HG03135 (cell line): ENCODE measurements at regions not wholly inside any gene's neighbourhood (a gene's known extent, or its start where the extent isn't known, plus 50 kb on each side); places are given as distances from the start of the nearest gene placed in this dataset.
"Not testable (repeated sequence)": the region's sequence is repeated elsewhere in the genome, so short reads cannot be mapped to it uniquely, and the experiment has no call there.

Experiments used
- ATAC-seq: cut with Tn5 transposase; IDR thresholded peaks from one replicate; pipeline ENCODE4 v1.9.1; 2021; ENCODE audit warnings: mild to moderate bottlenecking, moderate library complexity; ENCODE audit not compliant: unreplicated experiment

DNA sequence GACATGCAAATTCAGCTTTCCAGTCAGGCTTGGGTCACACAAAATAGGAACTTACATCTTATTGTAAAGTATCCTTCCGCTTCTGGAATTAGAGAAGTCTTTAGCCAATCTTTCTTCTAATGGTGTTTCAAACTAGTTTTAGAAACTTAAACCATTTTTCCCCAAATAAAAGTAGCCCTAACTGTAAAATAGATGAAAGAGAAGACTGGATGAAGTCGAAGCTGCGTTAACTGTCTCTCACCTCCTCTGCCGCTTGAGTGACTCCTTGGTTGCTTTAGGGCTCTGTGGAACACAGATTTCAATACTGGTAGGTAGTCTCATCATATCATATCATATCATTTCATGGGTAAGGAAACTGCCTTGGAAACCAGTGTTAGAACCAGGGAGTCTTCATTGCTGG is 498.4 kb downstream of the XIRP2 start:
- ATAC-seq = no peak

- no peak for ATAC-seq
Measured at GRCh38 chr2:167383610-167384194, 495.4 kb downstream of the XIRP2 start.

DNA sequence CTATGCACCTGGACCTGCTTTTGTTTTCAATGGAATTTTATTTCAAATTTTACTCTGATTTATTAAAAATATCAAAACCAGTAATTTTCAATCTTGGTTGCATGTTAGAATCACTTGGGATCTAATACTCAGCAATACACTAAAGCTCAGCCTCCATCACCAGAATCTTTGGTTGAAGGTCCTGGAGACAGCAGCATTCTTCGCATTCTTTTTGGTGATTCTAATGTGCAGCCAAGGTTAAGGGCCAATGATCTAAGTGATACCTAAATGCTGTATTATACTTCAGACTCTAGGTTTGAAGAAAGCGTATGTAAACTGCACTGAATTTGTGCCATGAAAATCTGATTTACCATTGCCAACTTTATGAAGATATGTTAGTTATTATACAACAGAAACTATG is 493.1 kb downstream of the XIRP2 start:
- no peak for ATAC-seq

- ATAC-seq = no peak
Measured at GRCh38 chr2:167380555-167380954, 492.3 kb downstream of the XIRP2 start.

GRCh38 chr2:167380094-167380493 is 491.8 kb downstream of the XIRP2 start:
- no peak for ATAC-seq

DNA sequence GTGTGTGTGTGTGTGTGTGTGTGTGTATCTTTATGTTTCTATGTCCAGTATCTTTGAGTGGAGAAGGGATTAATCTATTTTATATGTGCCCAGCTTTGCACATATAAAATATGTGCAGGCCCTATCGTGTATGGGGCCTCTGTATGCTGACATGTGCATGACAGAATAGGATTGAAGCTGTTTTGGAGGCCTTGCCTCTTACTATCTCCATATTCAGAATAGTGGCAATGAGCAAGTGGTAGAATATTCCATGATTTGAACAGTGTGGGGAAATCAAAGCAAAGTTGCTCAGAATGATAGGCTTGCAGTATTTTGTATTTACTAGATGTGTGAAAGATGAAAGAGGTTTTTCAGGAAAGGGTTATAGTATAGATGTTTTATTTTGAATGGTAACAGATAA is 480.8 kb downstream of the XIRP2 start:
- ATAC-seq = no peak

DNA sequence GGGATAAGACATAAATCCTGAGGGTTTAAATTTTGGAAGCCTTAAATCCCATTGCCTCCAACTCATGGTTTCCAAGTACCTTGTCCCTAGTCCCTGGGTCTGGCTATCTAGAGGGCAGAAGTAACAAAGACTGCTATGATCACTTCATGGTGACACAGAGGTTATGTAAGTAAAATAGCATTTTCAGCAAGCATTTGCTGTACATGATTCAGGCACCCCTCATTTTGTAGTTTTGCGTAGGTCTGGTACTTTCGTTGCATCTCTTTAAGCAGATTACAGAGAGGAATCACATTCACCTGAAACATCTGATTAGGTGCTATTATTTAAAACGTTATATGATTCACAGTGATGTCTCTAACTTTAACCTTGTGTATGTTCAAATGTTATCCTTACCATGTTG is 480.1 kb downstream of the XIRP2 start:
- no peak for ATAC-seq

- ATAC-seq = no peak
Measured at GRCh38 chr2:167365216-167365615, 476.9 kb downstream of the XIRP2 start.

DNA sequence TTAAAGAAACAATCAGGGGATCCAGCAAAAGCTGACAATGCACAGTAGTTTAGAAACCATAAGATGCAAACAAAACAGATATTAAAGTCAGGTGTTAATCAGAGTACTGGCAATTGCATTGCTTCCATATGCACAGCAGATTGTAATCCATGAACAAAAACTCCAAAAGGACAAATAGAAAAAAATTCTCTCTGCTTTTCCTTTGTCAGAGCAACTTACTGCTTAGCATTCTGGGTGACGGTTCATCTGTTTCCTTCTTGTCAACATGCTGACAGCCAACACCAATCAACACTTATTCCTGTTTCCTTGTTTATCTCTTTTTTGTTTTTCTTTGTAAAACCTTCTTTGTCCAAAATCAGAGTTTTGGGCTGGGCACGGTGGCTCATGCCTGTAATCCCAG is 473.1 kb downstream of the XIRP2 start:
- ATAC-seq = no peak

DNA sequence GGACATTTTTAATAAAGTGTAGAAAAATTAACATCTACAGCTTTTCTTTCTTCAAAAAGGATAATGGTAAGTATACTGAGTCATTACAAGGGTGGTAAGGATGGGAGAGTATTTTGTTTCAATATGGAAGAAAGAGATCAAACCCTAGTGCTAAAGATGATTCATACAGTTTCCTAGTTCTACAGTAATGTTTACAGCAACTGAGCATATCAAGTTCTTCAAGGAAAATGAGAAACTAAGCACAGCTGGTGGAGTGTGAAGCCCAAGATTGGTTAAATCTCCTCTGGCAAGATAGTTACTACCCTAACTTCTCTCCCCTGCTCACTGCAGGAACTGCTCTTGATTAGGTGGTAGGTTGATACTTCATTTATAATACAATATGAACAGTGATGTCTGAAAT is 467.5 kb downstream of the XIRP2 start:
- ATAC-seq = no peak

DNA sequence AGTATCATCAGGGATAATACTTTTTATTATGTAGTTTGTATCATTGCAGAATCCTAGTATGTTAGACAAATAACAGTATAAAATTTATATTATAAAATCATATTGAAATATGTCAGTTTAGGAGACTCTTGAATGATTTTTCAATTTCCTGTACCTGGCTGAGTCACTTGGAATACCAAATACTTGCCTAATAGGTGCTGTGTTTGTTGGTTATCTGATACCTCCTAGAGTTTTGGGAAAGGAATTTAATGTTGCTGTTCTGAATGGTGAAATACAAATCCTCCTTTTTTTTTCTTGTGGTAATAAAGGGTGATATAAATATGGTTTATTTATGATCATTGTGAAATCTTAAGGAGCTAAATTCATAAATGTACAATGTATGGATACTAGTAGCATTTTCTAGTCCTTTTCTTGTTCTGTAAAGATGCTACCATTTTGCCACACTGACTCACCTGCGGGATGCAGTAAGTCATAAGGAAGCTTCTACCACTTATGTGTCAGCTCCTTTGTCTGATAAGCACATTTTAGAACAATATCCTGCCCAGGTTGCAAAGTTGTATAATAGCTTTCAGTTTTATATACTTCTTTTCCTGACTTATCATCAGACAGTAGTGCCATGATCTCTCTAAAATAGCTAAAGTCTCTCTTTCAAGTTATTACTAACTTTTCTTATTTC is 465.5 kb downstream of the XIRP2 start:
- ATAC-seq = no peak

- no peak for ATAC-seq
Measured at GRCh38 chr2:167345559-167345958, 457.3 kb downstream of the XIRP2 start.

- ATAC-seq = no peak
Measured at GRCh38 chr2:167342769-167343168, 454.5 kb downstream of the XIRP2 start.

- ATAC-seq = no peak
Measured at GRCh38 chr2:167340322-167340721, 452.0 kb downstream of the XIRP2 start.

DNA sequence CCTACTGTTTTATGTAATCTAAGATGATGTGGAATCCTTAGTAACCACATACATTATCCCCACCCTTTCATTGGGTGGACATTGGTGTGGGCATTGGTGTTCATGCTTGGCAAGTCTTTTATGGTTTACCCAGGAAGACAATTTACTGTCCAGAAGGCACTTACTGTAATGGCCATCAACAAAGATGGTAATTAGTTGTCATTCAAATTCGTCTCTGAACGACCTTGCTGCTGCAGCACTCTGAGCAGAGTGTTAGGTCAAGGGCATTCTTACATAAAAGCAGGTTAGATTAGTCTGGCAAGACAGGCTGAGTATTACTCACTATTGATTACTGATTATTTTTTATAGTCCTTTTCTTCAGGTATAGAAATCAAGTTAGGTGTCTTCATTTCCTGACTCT is 447.9 kb downstream of the XIRP2 start:
- no peak for ATAC-seq

DNA sequence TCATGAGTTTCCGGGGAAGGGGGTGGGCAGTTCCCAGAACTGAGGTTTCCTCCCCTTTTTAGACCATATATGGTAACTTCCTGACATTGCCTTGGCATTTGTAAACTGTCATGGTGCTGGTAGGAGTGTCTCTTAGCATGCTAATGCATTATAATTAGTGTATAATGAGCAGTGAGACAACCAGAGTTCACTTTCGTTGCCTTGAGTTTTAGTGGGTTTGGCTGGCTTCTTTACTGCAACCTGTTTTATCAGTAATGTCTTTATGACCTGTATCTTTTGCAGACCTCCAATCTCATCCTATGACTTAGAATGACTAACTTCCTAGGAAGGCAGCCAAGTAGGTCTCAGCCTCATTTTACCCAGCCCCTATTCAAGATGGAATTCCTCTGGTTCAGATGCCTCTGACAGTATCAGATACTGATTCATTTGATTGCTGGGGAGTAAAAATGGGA is 447.3 kb downstream of the XIRP2 start:
- no peak for ATAC-seq

DNA sequence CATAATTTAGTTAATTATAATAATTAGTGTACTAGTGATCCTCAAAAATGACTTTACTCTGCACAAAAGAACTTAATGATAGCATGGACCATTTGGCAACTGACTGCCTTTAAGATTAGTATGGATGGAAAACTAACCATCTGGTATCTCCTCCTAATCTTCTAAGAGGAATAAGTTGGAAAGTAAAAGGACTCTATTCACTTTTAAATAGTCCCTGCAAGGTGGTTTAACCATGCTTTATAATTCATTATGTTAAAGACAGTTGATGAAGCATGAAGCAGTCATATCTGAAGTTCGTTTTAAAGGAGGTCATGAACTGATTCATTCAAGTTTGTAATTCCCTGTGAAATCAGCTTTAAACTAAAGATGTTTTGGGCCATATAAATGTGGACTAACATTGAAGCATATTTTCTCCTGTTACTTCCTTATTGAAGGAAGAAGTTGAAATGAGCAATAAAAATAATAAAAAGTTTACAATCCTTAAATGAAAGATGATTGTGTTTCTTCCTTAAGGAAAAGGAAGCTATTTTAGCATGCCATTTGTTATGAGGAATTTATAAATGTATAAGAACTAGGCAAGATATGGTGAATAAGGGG is 446.0 kb downstream of the XIRP2 start:
- no peak for ATAC-seq

GRCh38 chr2:167333245-167333644 is 445.0 kb downstream of the XIRP2 start:
- no peak for ATAC-seq

DNA sequence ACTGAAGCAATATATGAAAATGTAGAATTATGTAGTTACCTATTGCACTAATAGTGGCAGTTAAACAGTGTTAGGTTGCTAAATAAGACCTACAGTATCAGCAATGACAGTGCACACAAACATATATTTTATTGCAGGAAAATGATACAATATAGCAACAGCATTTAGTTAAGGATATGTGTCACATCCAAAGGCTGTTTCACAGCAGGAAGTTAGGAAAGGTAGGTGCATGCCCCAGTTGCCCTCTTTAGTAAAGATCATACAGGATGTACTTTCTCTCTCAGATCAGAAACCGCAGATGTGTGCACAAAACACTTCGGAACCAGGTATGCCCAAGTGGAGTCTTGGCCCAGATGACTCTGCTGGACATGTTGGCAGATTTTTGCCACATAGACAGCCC is 444.1 kb downstream of the XIRP2 start:
- ATAC-seq = no peak

DNA sequence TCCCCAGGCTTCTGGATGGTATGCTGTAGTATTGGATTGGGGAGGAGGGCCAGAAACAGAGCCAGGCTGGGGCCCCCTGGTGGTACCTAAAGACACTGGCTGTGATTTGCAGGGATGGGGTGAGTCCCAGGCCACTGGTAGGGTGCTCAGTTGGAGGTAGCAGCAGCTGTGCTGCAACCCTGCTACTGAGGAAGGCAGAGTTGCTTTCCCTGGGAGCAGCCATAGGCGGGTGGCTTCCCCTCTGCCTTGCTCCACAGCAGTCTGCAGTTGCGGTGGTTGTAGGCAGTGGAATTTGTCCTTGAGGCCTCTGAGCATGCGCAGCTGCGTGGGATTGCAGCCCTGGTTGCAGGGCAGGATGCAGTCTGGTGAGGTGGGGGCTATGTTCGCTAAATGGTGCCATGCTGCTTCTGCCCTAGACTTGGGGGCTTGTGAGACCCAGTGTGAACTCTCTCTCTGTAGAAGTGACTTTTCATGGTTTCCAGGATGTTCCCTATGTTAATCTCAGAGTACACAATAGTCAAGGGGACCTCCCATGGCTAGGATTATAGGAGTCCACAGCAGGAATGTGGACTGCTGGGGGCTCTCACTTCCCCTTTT is 443.5 kb downstream of the XIRP2 start:
- ATAC-seq = no peak

- ATAC-seq = not testable (repeated sequence)
Measured at GRCh38 chr2:167328808-167329207, 440.5 kb downstream of the XIRP2 start.

GRCh38 chr2:167322795-167323194 is 434.5 kb downstream of the XIRP2 start:
- ATAC-seq = no peak
